WTC11 (cell line): ENCODE measurements at regions not wholly inside any gene's neighbourhood (a gene's known extent, or its start where the extent isn't known, plus 50 kb on each side); places are given as distances from the start of the nearest gene placed in this dataset.

Source experiments
- ATAC-seq: fragments of 200-7000 bp; cut with Tn5 transposase; 2 replicates; pipeline ENCODE4 v1.10.0; 2021; ENCODE audit warnings: mild to moderate bottlenecking, moderate library complexity
- CTCF ChIA-PET: fragments of 300-600 bp; sonication (Branson Sonifier 250); formaldehyde crosslinking; loops from one replicate; lab custom pipeline; 2021; ENCODE audit warnings: antibody characterized with exemption; lab: Charles Lee
- POLR2A ChIA-PET: fragments of 350-600 bp; sonication (Branson Sonifier 250); formaldehyde crosslinking; loops from one replicate; lab custom pipeline; 2021; ENCODE audit warnings: antibody characterized with exemption; lab: Charles Lee
- DNase-seq: peaks from one replicate; pipeline ENCODE4 v3.0.0; 2021; ENCODE audit warnings: low spot score
- H3K27ac Mint-ChIP-seq: 2 replicates; pipeline ENCODE4 v1.8.0; 2021; ENCODE audit warnings: mixed read lengths
- H3K27me3 Mint-ChIP-seq: 2 replicates; pipeline ENCODE4 v1.8.0; 2021; ENCODE audit warnings: low read depth, mild to moderate bottlenecking, moderate library complexity, mixed read lengths
- H3K36me3 Mint-ChIP-seq: 2 replicates; pipeline ENCODE4 v1.8.0; 2021; ENCODE audit warnings: mixed read lengths
- H3K4me1 Mint-ChIP-seq: 2 replicates; pipeline ENCODE4 v1.8.0; 2022; ENCODE audit warnings: mixed read lengths
- H3K4me3 Mint-ChIP-seq: 2 replicates; pipeline ENCODE4 v1.8.0; 2021; ENCODE audit warnings: mild to moderate bottlenecking, moderate library complexity, mixed read lengths
- H3K9me3 Mint-ChIP-seq: 2 replicates; pipeline ENCODE4 v1.8.0; 2021; ENCODE audit warnings: mixed read lengths
- ELF4 ChIP-seq: sonication (generic); formaldehyde crosslinking; IDR thresholded peaks from 2 replicates; pipeline ENCODE4 v1.8.1; 2022; ENCODE audit warnings: low read depth, mild to moderate bottlenecking, moderate library complexity, missing genetic modification reagents
- FOXK1 ChIP-seq: sonication (generic); formaldehyde crosslinking; IDR thresholded peaks from 2 replicates; pipeline ENCODE4 v1.8.0; 2022; ENCODE audit warnings: mild to moderate bottlenecking, moderate library complexity, missing genetic modification reagents
- GABPB1 ChIP-seq: sonication (generic); formaldehyde crosslinking; IDR thresholded peaks from 2 replicates; pipeline ENCODE4 v1.8.1; 2023; ENCODE audit warnings: mild to moderate bottlenecking, missing genetic modification reagents
- GRHL2 ChIP-seq: fragments of 250-450 bp; sonication (Bioruptor Pico); IDR thresholded peaks from 2 replicates; pipeline ENCODE4 v1.8.0; 2022; ENCODE audit warnings: mild to moderate bottlenecking, moderate library complexity; ENCODE audit not compliant: insufficient replicate concordance, severe bottlenecking
- OVOL2 ChIP-seq: fragments of 250-450 bp; sonication (Bioruptor Pico); IDR thresholded peaks from 2 replicates; pipeline ENCODE4 v1.9.0; 2021; ENCODE audit warnings: mild to moderate bottlenecking, borderline replicate concordance
- SP1 ChIP-seq: sonication (generic); formaldehyde crosslinking; conservative IDR thresholded peaks from 2 replicates; pipeline ENCODE4 v1.8.1; 2022; ENCODE audit warnings: missing genetic modification reagents
- ZBTB21 ChIP-seq: sonication (generic); formaldehyde crosslinking; IDR thresholded peaks from 2 replicates; pipeline ENCODE4 v1.8.1; 2023; ENCODE audit warnings: mild to moderate bottlenecking, missing genetic modification reagents, borderline replicate concordance
- ZNF396 ChIP-seq: fragments of 250-450 bp; sonication (Bioruptor Pico); IDR thresholded peaks from 2 replicates; pipeline ENCODE4 v1.8.0; 2021; ENCODE audit warnings: mild to moderate bottlenecking, moderate library complexity, borderline replicate concordance
- ZNF416 ChIP-seq: fragments of 250-450 bp; sonication (Bioruptor Pico); IDR thresholded peaks from 2 replicates; pipeline ENCODE4 v1.9.0; 2021; ENCODE audit warnings: mild to moderate bottlenecking, inconsistent platforms
- ZNF671 ChIP-seq: fragments of 250-450 bp; sonication (Bioruptor Pico); IDR thresholded peaks from 2 replicates; pipeline ENCODE4 v1.8.0; 2021; ENCODE audit warnings: mild to moderate bottlenecking
- TF ChIP-seq, protein P1 (sequence below): sonication (generic); formaldehyde crosslinking; IDR thresholded peaks from 2 replicates; pipeline ENCODE4 v1.8.1; 2022; ENCODE audit warnings: missing genetic modification reagents, borderline replicate concordance
- TF ChIP-seq, protein P2 (sequence below): sonication (generic); formaldehyde crosslinking; IDR thresholded peaks from 2 replicates; pipeline ENCODE4 v1.8.0; 2022; ENCODE audit warnings: mild to moderate bottlenecking, missing genetic modification reagents
- TF ChIP-seq, protein P3 (sequence below): sonication (generic); formaldehyde crosslinking; IDR thresholded peaks from 2 replicates; pipeline ENCODE4 v1.8.0; 2022; ENCODE audit warnings: mild to moderate bottlenecking, missing genetic modification reagents
- TF ChIP-seq, protein P4 (sequence below): fragments of 250-450 bp; sonication (Bioruptor Pico); IDR thresholded peaks from 2 replicates; pipeline ENCODE4 v1.8.0; 2021; ENCODE audit warnings: mild to moderate bottlenecking
- TF ChIP-seq, protein P5 (sequence below): fragments of 250-450 bp; sonication (Bioruptor Pico); IDR thresholded peaks from 2 replicates; pipeline ENCODE4 v1.9.0; 2021; ENCODE audit warnings: mild to moderate bottlenecking
- TF ChIP-seq, protein P6 (sequence below): sonication (generic); formaldehyde crosslinking; conservative IDR thresholded peaks from 2 replicates; pipeline ENCODE4 v1.8.1; 2023; ENCODE audit warnings: mild to moderate bottlenecking, low read depth, missing genetic modification reagents, moderate library complexity
- TF ChIP-seq, protein P7 (sequence below): sonication (generic); formaldehyde crosslinking; IDR thresholded peaks from 2 replicates; pipeline ENCODE4 v1.8.1; 2023; ENCODE audit warnings: mild to moderate bottlenecking, missing genetic modification reagents, moderate library complexity
- TF ChIP-seq, protein P8 (sequence below): fragments of 250-450 bp; sonication (Bioruptor Pico); conservative IDR thresholded peaks from 2 replicates; pipeline ENCODE4 v1.9.0; 2021; ENCODE audit warnings: mild to moderate bottlenecking

DNA sequence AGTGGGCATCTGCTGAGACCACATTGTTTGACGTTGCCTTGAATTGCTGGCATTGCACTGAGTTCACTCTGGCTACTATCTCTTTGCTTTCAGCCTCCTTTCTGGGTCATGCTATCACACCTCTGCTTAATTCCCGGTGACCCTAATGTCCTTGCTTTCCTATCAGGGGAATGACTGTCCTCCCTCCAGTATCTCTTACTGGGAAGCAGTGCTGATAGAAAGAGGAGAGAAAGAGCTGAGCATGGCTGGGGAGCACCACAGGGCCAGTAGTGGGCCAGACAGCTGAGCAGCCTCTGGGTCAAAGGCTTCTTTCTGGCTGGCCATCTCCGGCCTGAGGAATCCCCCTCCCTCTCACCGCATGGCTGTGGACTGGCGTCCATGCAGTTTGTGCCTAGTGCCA is 428.7 kb downstream of the INHBA start:
- no peak overlapping the region for H3K27ac Mint-ChIP-seq
- DNase-seq, result no peak
- H3K4me3 Mint-ChIP-seq, result no peak overlapping the region
- POLR2A ChIA-PET, result no interaction called here
- no peak for TF ChIP-seq GRHL2 (CRISPR knock-in tag)
- TF ChIP-seq, protein P1, sequence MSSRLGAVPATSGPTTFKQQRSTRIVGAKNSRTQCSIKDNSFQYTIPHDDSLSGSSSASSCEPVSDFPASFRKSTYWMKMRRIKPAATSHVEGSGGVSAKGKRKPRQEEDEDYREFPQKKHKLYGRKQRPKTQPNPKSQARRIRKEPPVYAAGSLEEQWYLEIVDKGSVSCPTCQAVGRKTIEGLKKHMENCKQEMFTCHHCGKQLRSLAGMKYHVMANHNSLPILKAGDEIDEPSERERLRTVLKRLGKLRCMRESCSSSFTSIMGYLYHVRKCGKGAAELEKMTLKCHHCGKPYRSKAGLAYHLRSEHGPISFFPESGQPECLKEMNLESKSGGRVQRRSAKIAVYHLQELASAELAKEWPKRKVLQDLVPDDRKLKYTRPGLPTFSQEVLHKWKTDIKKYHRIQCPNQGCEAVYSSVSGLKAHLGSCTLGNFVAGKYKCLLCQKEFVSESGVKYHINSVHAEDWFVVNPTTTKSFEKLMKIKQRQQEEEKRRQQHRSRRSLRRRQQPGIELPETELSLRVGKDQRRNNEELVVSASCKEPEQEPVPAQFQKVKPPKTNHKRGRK (CRISPR knock-in tag), result no peak
- TF ChIP-seq OVOL2 (CRISPR knock-in tag), result no peak
- TF ChIP-seq, protein P2, sequence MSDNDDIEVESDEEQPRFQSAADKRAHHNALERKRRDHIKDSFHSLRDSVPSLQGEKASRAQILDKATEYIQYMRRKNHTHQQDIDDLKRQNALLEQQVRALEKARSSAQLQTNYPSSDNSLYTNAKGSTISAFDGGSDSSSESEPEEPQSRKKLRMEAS (CRISPR knock-in tag), result no peak
- TF ChIP-seq, protein P3, sequence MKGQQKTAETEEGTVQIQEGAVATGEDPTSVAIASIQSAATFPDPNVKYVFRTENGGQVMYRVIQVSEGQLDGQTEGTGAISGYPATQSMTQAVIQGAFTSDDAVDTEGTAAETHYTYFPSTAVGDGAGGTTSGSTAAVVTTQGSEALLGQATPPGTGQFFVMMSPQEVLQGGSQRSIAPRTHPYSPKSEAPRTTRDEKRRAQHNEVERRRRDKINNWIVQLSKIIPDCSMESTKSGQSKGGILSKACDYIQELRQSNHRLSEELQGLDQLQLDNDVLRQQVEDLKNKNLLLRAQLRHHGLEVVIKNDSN (CRISPR knock-in tag), result no peak
- TF ChIP-seq ZBTB21 (CRISPR knock-in tag), result no peak
- TF ChIP-seq, protein P4, sequence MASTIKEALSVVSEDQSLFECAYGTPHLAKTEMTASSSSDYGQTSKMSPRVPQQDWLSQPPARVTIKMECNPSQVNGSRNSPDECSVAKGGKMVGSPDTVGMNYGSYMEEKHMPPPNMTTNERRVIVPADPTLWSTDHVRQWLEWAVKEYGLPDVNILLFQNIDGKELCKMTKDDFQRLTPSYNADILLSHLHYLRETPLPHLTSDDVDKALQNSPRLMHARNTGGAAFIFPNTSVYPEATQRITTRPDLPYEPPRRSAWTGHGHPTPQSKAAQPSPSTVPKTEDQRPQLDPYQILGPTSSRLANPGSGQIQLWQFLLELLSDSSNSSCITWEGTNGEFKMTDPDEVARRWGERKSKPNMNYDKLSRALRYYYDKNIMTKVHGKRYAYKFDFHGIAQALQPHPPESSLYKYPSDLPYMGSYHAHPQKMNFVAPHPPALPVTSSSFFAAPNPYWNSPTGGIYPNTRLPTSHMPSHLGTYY (CRISPR knock-in tag), result no peak
- TF ChIP-seq, protein P5, sequence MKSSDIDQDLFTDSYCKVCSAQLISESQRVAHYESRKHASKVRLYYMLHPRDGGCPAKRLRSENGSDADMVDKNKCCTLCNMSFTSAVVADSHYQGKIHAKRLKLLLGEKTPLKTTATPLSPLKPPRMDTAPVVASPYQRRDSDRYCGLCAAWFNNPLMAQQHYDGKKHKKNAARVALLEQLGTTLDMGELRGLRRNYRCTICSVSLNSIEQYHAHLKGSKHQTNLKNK (CRISPR knock-in tag), result no peak
- TF ChIP-seq, protein P6, sequence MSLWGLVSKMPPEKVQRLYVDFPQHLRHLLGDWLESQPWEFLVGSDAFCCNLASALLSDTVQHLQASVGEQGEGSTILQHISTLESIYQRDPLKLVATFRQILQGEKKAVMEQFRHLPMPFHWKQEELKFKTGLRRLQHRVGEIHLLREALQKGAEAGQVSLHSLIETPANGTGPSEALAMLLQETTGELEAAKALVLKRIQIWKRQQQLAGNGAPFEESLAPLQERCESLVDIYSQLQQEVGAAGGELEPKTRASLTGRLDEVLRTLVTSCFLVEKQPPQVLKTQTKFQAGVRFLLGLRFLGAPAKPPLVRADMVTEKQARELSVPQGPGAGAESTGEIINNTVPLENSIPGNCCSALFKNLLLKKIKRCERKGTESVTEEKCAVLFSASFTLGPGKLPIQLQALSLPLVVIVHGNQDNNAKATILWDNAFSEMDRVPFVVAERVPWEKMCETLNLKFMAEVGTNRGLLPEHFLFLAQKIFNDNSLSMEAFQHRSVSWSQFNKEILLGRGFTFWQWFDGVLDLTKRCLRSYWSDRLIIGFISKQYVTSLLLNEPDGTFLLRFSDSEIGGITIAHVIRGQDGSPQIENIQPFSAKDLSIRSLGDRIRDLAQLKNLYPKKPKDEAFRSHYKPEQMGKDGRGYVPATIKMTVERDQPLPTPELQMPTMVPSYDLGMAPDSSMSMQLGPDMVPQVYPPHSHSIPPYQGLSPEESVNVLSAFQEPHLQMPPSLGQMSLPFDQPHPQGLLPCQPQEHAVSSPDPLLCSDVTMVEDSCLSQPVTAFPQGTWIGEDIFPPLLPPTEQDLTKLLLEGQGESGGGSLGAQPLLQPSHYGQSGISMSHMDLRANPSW (CRISPR knock-in tag), result no peak
- TF ChIP-seq, protein P7, sequence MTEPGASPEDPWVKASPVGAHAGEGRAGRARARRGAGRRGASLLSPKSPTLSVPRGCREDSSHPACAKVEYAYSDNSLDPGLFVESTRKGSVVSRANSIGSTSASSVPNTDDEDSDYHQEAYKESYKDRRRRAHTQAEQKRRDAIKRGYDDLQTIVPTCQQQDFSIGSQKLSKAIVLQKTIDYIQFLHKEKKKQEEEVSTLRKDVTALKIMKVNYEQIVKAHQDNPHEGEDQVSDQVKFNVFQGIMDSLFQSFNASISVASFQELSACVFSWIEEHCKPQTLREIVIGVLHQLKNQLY (CRISPR knock-in tag), result no peak
- TF ChIP-seq, protein P8, sequence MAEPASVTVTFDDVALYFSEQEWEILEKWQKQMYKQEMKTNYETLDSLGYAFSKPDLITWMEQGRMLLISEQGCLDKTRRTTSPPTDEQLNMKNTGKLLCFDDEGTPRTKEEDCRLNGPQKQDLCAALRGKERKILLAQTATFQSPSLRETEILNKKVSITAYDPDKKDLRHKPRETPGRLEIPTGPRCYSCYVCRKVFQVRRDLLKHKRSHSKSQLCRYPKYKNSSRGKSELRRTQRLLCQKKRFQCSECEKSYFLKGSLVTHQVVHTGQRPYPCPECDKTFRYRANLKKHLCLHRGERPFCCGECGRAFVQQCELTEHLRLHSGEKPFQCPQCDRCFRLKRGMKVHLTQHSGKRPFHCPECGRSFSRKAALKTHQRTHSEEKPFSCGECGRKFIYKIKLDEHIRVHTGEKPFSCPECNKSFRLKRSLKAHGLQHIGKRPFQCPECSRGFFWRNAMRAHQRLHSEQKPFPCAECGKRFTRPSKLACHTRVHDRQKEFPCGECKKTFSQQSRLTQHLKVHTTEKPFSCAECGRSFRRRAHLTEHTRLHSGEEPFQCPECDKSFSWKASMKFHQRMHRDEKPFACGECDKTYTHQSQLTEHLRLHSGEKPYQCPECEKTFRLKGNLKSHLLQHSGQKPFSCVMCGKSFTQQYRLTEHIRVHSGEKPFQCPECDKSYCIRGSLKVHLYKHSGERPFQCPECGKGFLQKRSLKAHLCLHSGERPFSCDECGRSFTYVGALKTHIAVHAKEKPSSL (CRISPR knock-in tag), result no peak
- TF ChIP-seq SP1 (CRISPR knock-in tag), result no peak
- TF ChIP-seq ZNF671 (CRISPR knock-in tag), result no peak
- no peak for TF ChIP-seq ELF4 (CRISPR knock-in tag)
- TF ChIP-seq FOXK1 (CRISPR knock-in tag), result no peak
- TF ChIP-seq ZNF396 (CRISPR knock-in tag), result no peak
- TF ChIP-seq GABPB1 (CRISPR knock-in tag), result no peak
- no peak for TF ChIP-seq ZNF416 (CRISPR knock-in tag)
- peaks cover 3% of the 10 kb centered on the region for H3K27me3 Mint-ChIP-seq
- H3K4me1 Mint-ChIP-seq, result no peaks in the 10 kb centered on the region
- CTCF ChIA-PET, result no interaction called here
- ATAC-seq, result no peak
- no peaks in the 10 kb centered on the region for H3K36me3 Mint-ChIP-seq
- no peaks in the 10 kb centered on the region for H3K9me3 Mint-ChIP-seq
